Osteoblast (primary cell): ENCODE measurements at regions not wholly inside any gene's neighbourhood (a gene's known extent, or its start where the extent isn't known, plus 50 kb on each side); places are given as distances from the start of the nearest gene placed in this dataset.

ENCODE experiments used
- DNase-seq: peaks from one replicate; pipeline ENCODE4 v3.0.0; 2011; ENCODE audit warnings: low spot score, mixed read lengths; ENCODE audit not compliant: insufficient read length; ENCODE audit errors: missing footprints
- H2AFZ ChIP-seq: 2 replicates; pipeline ENCODE4 v1.6.0; 2011; ENCODE audit warnings: mild to moderate bottlenecking, low read length
- H3K27ac ChIP-seq: 2 replicates; pipeline ENCODE4 v1.5.1; 2011; ENCODE audit warnings: mild to moderate bottlenecking, low read depth, low read length, moderate library complexity
- H3K27me3 ChIP-seq: 2 replicates; pipeline ENCODE4 v1.6.0; 2012; ENCODE audit warnings: mild to moderate bottlenecking, control low read depth, inconsistent platforms, low read length, moderate library complexity; ENCODE audit not compliant: insufficient read depth
- H3K36me3 ChIP-seq: 2 replicates; pipeline ENCODE4 v1.5.1; 2011; ENCODE audit warnings: mild to moderate bottlenecking, low read length, control low read depth, moderate library complexity; ENCODE audit not compliant: insufficient read depth
- H3K4me1 ChIP-seq: 2 replicates; pipeline ENCODE4 v1.5.1; 2011; ENCODE audit warnings: mild to moderate bottlenecking, low read length, control low read depth, moderate library complexity; ENCODE audit not compliant: insufficient read depth
- H3K4me2 ChIP-seq: 2 replicates; pipeline ENCODE4 v1.6.0; 2011; ENCODE audit warnings: mild to moderate bottlenecking, low read length; ENCODE audit not compliant: insufficient read depth
- H3K4me3 ChIP-seq: fragments of 200-600 bp; sonication (generic); 3 replicates; pipeline ENCODE4 v1.5.1; 2012; ENCODE audit warnings: mild to moderate bottlenecking, low read length, inconsistent platforms; ENCODE audit not compliant: insufficient read depth
- H3K79me2 ChIP-seq: 2 replicates; pipeline ENCODE4 v1.6.0; 2012; ENCODE audit warnings: mild to moderate bottlenecking, low read length, control low read depth, inconsistent platforms; ENCODE audit not compliant: insufficient read depth
- H3K9me3 ChIP-seq: 2 replicates; pipeline ENCODE4 v1.5.1; 2011; ENCODE audit warnings: low read depth, low read length, control low read depth
- H4K20me1 ChIP-seq: 2 replicates; pipeline ENCODE4 v1.6.0; 2012; ENCODE audit warnings: mild to moderate bottlenecking, low read length, control low read depth; ENCODE audit not compliant: insufficient read depth
- CTCF ChIP-seq: IDR thresholded peaks from 2 replicates; pipeline ENCODE4 v1.5.1; 2011; ENCODE audit warnings: mild to moderate bottlenecking, low read depth, low read length, moderate library complexity; ENCODE audit errors: extremely low read depth

DNA sequence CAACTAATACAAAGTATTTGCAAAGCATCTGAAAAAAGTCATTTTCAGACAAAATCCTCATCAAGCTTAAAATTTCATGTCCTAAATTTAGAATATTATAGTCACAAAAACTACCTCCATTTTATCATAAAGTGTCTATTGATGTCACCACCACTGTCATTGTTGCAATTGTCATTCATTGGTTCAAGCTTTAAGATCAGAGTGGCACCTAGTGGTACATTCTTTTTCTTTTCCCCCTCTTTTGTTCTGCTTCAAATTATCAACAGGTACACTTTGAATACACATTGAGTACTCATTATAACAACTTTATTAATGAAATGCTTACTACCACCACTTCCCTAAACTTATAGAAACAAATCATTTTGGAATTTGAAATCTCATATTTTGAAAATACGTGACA is 379.8 kb downstream of the SEC23A start:
- H3K27me3 ChIP-seq, result no peaks in the 10 kb centered on the region

GRCh38 chr14:38721822-38722431 is 381.1 kb downstream of the SEC23A start:
- Histone ChIP-seq H2AFZ (no peak overlapping the region), H3K4me3 (no peak overlapping the region)

More for the DNA sequence above, 379.8 kb downstream of the SEC23A start:
- Histone ChIP-seq H3K27ac (no peak overlapping the region), H3K4me1 (no peaks in the 10 kb centered on the region), H3K9me3 (no peaks in the 10 kb centered on the region), H3K4me3 (no peak overlapping the region), H3K36me3 (no peaks in the 10 kb centered on the region), H3K79me2 (no peaks in the 10 kb centered on the region), H2AFZ (no peak overlapping the region), H4K20me1 (no peaks in the 10 kb centered on the region), H3K4me2 (no peak overlapping the region)
- DNase-seq, result no peak
- no peak for TF ChIP-seq CTCF

DNA sequence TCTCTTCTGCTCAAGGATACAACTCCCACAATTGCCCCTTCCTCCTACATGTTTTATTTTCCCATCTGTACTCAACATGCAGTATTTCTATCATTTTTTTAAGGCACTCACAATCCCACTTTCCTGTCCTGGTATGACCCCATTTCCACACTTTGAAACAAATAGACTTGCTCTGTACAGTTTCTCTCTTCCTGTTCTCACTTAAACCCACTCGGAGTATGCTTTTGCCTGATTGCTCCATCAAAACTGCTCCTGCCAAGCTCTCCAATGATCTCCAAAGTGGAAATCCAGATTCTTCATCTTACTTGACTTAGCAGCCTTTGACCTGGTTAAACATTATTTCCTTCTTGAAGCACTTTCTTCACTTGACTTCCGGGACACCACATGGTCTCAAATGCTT is 384.5 kb downstream of the SEC23A start:
- Histone ChIP-seq H2AFZ (no peak overlapping the region), H4K20me1 (no peaks in the 10 kb centered on the region), H3K4me2 (no peak overlapping the region), H3K9me3 (no peaks in the 10 kb centered on the region), H3K79me2 (no peaks in the 10 kb centered on the region), H3K36me3 (no peaks in the 10 kb centered on the region), H3K4me1 (no peaks in the 10 kb centered on the region), H3K27ac (no peak overlapping the region), H3K4me3 (no peak overlapping the region), H3K27me3 (no peaks in the 10 kb centered on the region)
- no peak for TF ChIP-seq CTCF
- no peak for DNase-seq

More at GRCh38 chr14:38721822-38722431, 381.1 kb downstream of the SEC23A start:
- H3K36me3 ChIP-seq, result no peaks in the 10 kb centered on the region
- no peaks in the 10 kb centered on the region for H4K20me1 ChIP-seq
- no peaks in the 10 kb centered on the region for H3K79me2 ChIP-seq
- peak; percentile 3 for DNase-seq
- no peaks in the 10 kb centered on the region for H3K27me3 ChIP-seq
- no peaks in the 10 kb centered on the region for H3K4me1 ChIP-seq
- TF ChIP-seq CTCF, result peak; percentile 65
- no peak overlapping the region for H3K4me2 ChIP-seq
- H3K27ac ChIP-seq, result no peak overlapping the region
- H3K9me3 ChIP-seq, result no peaks in the 10 kb centered on the region

- H4K20me1 ChIP-seq, result no peaks in the 10 kb centered on the region
- TF ChIP-seq CTCF, result no peak
Measured at GRCh38 chr14:38716926-38717325, 386.1 kb downstream of the SEC23A start.

More at GRCh38 chr14:38716926-38717325, 386.1 kb downstream of the SEC23A start:
- no peak overlapping the region for H2AFZ ChIP-seq
- no peak overlapping the region for H3K4me3 ChIP-seq
- no peak for DNase-seq
- H3K9me3 ChIP-seq, result no peaks in the 10 kb centered on the region
- H3K79me2 ChIP-seq, result no peaks in the 10 kb centered on the region
- H3K27me3 ChIP-seq, result no peaks in the 10 kb centered on the region
- H3K4me2 ChIP-seq, result no peak overlapping the region
- no peak overlapping the region for H3K27ac ChIP-seq
- no peaks in the 10 kb centered on the region for H3K4me1 ChIP-seq
- H3K36me3 ChIP-seq, result no peaks in the 10 kb centered on the region
